AG04450 (cell line): ENCODE measurements at regions not wholly inside any gene's neighbourhood (a gene's known extent, or its start where the extent isn't known, plus 50 kb on each side); places are given as distances from the start of the nearest gene placed in this dataset.
"Not testable (repeated sequence)": the region's sequence is repeated elsewhere in the genome, so short reads cannot be mapped to it uniquely, and the experiment has no call there.

Source experiments
- CTCF ChIA-PET: fragments of 300-600, 350-600 bp; formaldehyde crosslinking; extraction: SDS; loops from one replicate; lab custom pipeline; 2022; ENCODE audit warnings: antibody characterized with exemption, inconsistent platforms; lab: Charles Lee
- POLR2A ChIA-PET: fragments of 350-600 bp; formaldehyde crosslinking; extraction: SDS; loops from one replicate; lab custom pipeline; 2021; ENCODE audit warnings: antibody characterized with exemption, inconsistent platforms; lab: Yijun Ruan, JAX
- DNase-seq: peaks from one replicate; pipeline ENCODE4 v3.0.0-alpha.2; 2011; ENCODE audit warnings: low read depth, low spot score
- H3K27ac ChIP-seq: one replicate; pipeline ENCODE4 v1.5.1; 2012; ENCODE audit warnings: low read depth, low read length, control low read depth
- H3K27me3 ChIP-seq: one replicate; pipeline ENCODE4 v1.6.0; 2012; ENCODE audit warnings: low read length; ENCODE audit not compliant: control insufficient read depth, insufficient read depth
- H3K4me3 ChIP-seq: 2 replicates; pipeline ENCODE4 v1.5.1; 2011; ENCODE audit warnings: mild to moderate bottlenecking, low read depth, low read length, control low read depth
- H3K9me3 ChIP-seq: 2 replicates; pipeline ENCODE4 v1.5.1; 2012; ENCODE audit warnings: low read length; ENCODE audit not compliant: control insufficient read depth, insufficient read depth
- CTCF ChIP-seq: IDR thresholded peaks from 2 replicates; pipeline ENCODE4 v1.5.1; 2011; ENCODE audit warnings: low read depth, low read length, control low read depth, inconsistent platforms

- POLR2A ChIA-PET, result no interaction called here
- CTCF ChIA-PET, result interaction anchor here (0.6 kb wide), 1 partner anchor 551 kb away, joined by 3 read pairs; no protein-coding TSS in a partner anchor
- no peak for TF ChIP-seq CTCF
- H3K27me3 ChIP-seq, result no peaks in the 10 kb centered on the region
- no peak overlapping the region for H3K4me3 ChIP-seq
- no peak for DNase-seq
- H3K27ac ChIP-seq, result no peak overlapping the region
- H3K9me3 ChIP-seq, result peaks cover 12% of the 10 kb centered on the region
These were observed 400.1 kb upstream of the MDFIC2 start for GRCh38 chr3:70712449-70713082.

- CTCF ChIA-PET, result interaction anchor here (0.6 kb wide), 2 partner anchors 57 to 673 kb away, joined by 3 read pairs; no protein-coding TSS in a partner anchor
- Histone ChIP-seq H3K27ac (no peak overlapping the region), H3K27me3 (peaks cover 3% of the 10 kb centered on the region), H3K9me3 (no peaks in the 10 kb centered on the region), H3K4me3 (no peak overlapping the region)
- POLR2A ChIA-PET, result no interaction called here
- no peak for DNase-seq
- no peak for TF ChIP-seq CTCF
These were observed 391.1 kb upstream of the MDFIC2 start for GRCh38 chr3:70703305-70704102.

- POLR2A ChIA-PET, result no interaction called here
- no peaks in the 10 kb centered on the region for H3K9me3 ChIP-seq
- no peak overlapping the region for H3K27ac ChIP-seq
- no peak for DNase-seq
- H3K4me3 ChIP-seq, result no peak overlapping the region
- CTCF ChIA-PET, result no interaction called here
- H3K27me3 ChIP-seq, result peaks cover 3% of the 10 kb centered on the region
- no peak for TF ChIP-seq CTCF
These were observed 389.7 kb upstream of the MDFIC2 start for GRCh38 chr3:70702132-70702531.

- CTCF ChIA-PET, result no interaction called here
- Histone ChIP-seq H3K27ac (no peak overlapping the region), H3K4me3 (no peak overlapping the region), H3K9me3 (no peaks in the 10 kb centered on the region), H3K27me3 (no peaks in the 10 kb centered on the region)
- TF ChIP-seq CTCF, result no peak
- POLR2A ChIA-PET, result no interaction called here
- DNase-seq, result no peak
These were observed 372.3 kb upstream of the MDFIC2 start for GRCh38 chr3:70684701-70685100.

GRCh38 chr3:70675810-70676209 is 363.4 kb upstream of the MDFIC2 start:
- CTCF ChIA-PET, result interaction anchor here (0.7 kb wide), 1 partner anchor 378 kb away, joined by 3 read pairs; no protein-coding TSS in a partner anchor
- POLR2A ChIA-PET, H3K27me3 ChIP-seq, DNase-seq, H3K9me3 ChIP-seq, H3K4me3 ChIP-seq, H3K27ac ChIP-seq: not testable (repeated sequence)
